Testis (tissue), 2 donors: ENCODE measurements at regions not wholly inside any gene's neighbourhood (a gene's known extent, or its start where the extent isn't known, plus 50 kb on each side); places are given as distances from the start of the nearest gene placed in this dataset.

ENCODE experiments used
- small RNA-seq, 2 donors: library from RNA; depleted of rRNA; stranded (forward); fragments of <200 nt; gene quantifications; one replicate each; pipeline ENCODE3, GENCODE V24; 2016

Small RNA genes in the stretch of these regions (small RNA-seq; reads per million reads assigned to genes)
- gene RNA5SP403 (0 reads per million in 2 donors), gene RNA5SP404 (0 reads per million in 2 donors)
